ENCODE measurements at regions not wholly inside any gene's neighbourhood (a gene's known extent, or its start where the extent isn't known, plus 50 kb on each side); places are given as distances from the start of the nearest gene placed in this dataset.

- Histone ChIP-seq H3K4ac (replicated peaks; ENCODE audit: insufficient read length, low read depth, low read length) (no peak overlapping the region), H4K5ac (ENCODE audit: insufficient read length, low read depth, low read length) (no peak overlapping the region)
- TF ChIP-seq CHD2 (IDR thresholded peaks at IDR 0.05; ENCODE audit: low read length) (no peak), EZH2 (IDR thresholded peaks at IDR 0.05; ENCODE audit: low read depth, low read length, severe bottlenecking) (no peak), KDM4A (IDR thresholded peaks at IDR 0.05; ENCODE audit: low read depth, low read length, severe bottlenecking) (no peak), SIRT6 (IDR thresholded peaks at IDR 0.05; ENCODE audit: low read length) (no peak), POLR2A (IDR thresholded peaks at IDR 0.05; ENCODE audit: control extremely low read depth in 1 of 2, low read depth in 2 of 2, low read length in 2 of 2) (no peak), TAF7 (optimal IDR thresholded peaks at IDR 0.05; ENCODE audit: borderline replicate concordance, low read depth, low read length) (no peak), E2F6 (IDR thresholded peaks at IDR 0.05) (no peak), HDAC6 (IDR thresholded peaks at IDR 0.05; ENCODE audit: low read depth, low read length) (no peak), CTCF (IDR thresholded peaks at IDR 0.05; ENCODE audit: control extremely low read depth in 1 of 3, insufficient read depth in 1 of 3, low read depth in 1 of 3, low read length in 3 of 3) (no peak), BACH1 (IDR thresholded peaks at IDR 0.05; ENCODE audit: low read length) (no peak), POLR2AphosphoS5 (IDR thresholded peaks at IDR 0.05; ENCODE audit: low read depth, low read length) (no peak), CTBP2 (IDR thresholded peaks at IDR 0.05; ENCODE audit: borderline replicate concordance, insufficient read depth, insufficient read length, low read length) (no peak)
Measured at GRCh38 chr1:184219883-184220282, 166.9 kb upstream of the C1orf21 start.

More at GRCh38 chr1:184219883-184220282, 166.9 kb upstream of the C1orf21 start:
- Histone ChIP-seq H3K56ac (replicated peaks; ENCODE audit: insufficient read length, low read depth, low read length) (no peak overlapping the region), H3K27ac (ENCODE audit: low read depth, low read length) (no peak overlapping the region), H2BK5ac (ENCODE audit: low read depth, low read length) (no peak overlapping the region), H2BK20ac (ENCODE audit: low read length) (no peak overlapping the region), H3K9ac (replicated peaks in 1 of 4; ENCODE audit: extremely low read depth in 1 of 4, low read depth in 3 of 4, low read length in 3 of 4) (no peak overlapping the region), H2BK15ac (ENCODE audit: low read length) (no peak overlapping the region), H3K79me1 (ENCODE audit: low read depth, low read length) (no peaks in the 10 kb centered on the region), H2BK12ac (ENCODE audit: low read depth, low read length) (no peak overlapping the region), H3K23me2 (ENCODE audit: low read depth, low read length) (no peaks in the 10 kb centered on the region), H3K9me3 (ENCODE audit: insufficient read depth in 2 of 2, low read depth in 1 of 2, low read length in 1 of 2) (no peaks in the 10 kb centered on the region), H4K20me1 (replicated peaks in 1 of 2; ENCODE audit: control insufficient read depth in 1 of 2, insufficient read depth in 2 of 2, low read length in 2 of 2) (no peaks in the 10 kb centered on the region), H3K23ac (ENCODE audit: insufficient read length) (no peak overlapping the region), H2AFZ (ENCODE audit: low read length) (no peak overlapping the region), H3K27me3 (replicated peaks in 1 of 4; ENCODE audit: control insufficient read depth in 3 of 4, extremely low read depth in 1 of 4, insufficient read depth in 3 of 4, low read length in 3 of 4) (peaks cover 2 to 9% (median 9%) of the 10 kb centered on the region in 4 experiments), H3K36me3 (ENCODE audit: control insufficient read depth in 2 of 4, insufficient read depth in 4 of 4, low read length in 3 of 4) (no peaks in the 10 kb centered on the region), H3K4me3 (ENCODE audit: extremely low read depth in 1 of 4, insufficient read depth in 2 of 4, low read depth in 3 of 4, low read length in 4 of 4) (no peak overlapping the region), H3K18ac (ENCODE audit: extremely low read depth, low read length) (no peak overlapping the region), H3K4me2 (ENCODE audit: insufficient read depth in 1 of 2, low read depth in 2 of 2, low read length in 2 of 2) (no peak overlapping the region), H2BK120ac (replicated peaks; ENCODE audit: low read depth, low read length) (no peak overlapping the region), H3K79me2 (ENCODE audit: control insufficient read depth in 1 of 2, insufficient read depth in 2 of 2, low read length in 2 of 2) (no peaks in the 10 kb centered on the region), H3K14ac (ENCODE audit: insufficient read length) (no peak overlapping the region), H4K8ac (ENCODE audit: extremely low read depth, insufficient read depth, low read length) (no peak overlapping the region), H3K4me1 (replicated peaks in 1 of 4; ENCODE audit: control insufficient read depth in 3 of 4, insufficient read depth in 4 of 4, low read length in 3 of 4) (no peaks in the 10 kb centered on the region), H2AK5ac (ENCODE audit: low read depth, low read length) (no peak overlapping the region), H4K91ac (replicated peaks; ENCODE audit: insufficient read length, low read length) (no peak overlapping the region)
- ChIA-PET POLR2A (ENCODE audit: partially characterized antibody) (no interaction called here), CTCF (ENCODE audit: partially characterized antibody) (interaction anchor here (0.6 to 2.0 kb wide), 6 partner anchors 13 to 472 kb away, joined by 3 to 6 read pairs (median 3); no protein-coding TSS in a partner anchor)
- FAIRE-seq (no peak), DNase-seq (ENCODE audit: low read depth in 1 of 2, low spot score in 2 of 2) (no peak)
- 86% methylated on average over 8 of the region's 8 CpGs; no CpG with 5 or more reads in 1 of the 2 experiments for WGBS, 2 experiments (ENCODE audit: extremely low coverage in 1 of 2, insufficient coverage in 1 of 2, insufficient read length in 1 of 2, insufficient replicate concordance in 2 of 2, low coverage in 1 of 2, low lambda C conversion rate in 2 of 2, missing lambda C conversion rate in 1 of 2)
